HepG2 (cell line): ENCODE measurements at regions not wholly inside any gene's neighbourhood (a gene's known extent, or its start where the extent isn't known, plus 50 kb on each side); places are given as distances from the start of the nearest gene placed in this dataset.

Experiments used
- FOXJ3 ChIP-seq: sonication (generic); formaldehyde crosslinking; IDR thresholded peaks from 2 replicates; pipeline ENCODE4 v1.4.0; 2020; ENCODE audit warnings: missing genetic modification reagents, mild to moderate bottlenecking, borderline replicate concordance
- FOXM1 ChIP-seq: sonication (generic); formaldehyde crosslinking; IDR thresholded peaks from 2 replicates; pipeline ENCODE4 v1.5.0; 2020; ENCODE audit warnings: missing genetic modification reagents
- GTF2F1 ChIP-seq: fragments of 150-350 bp; IDR thresholded peaks from 2 replicates; pipeline ENCODE4 v1.6.1; 2014; ENCODE audit warnings: low read length
- STAT5B ChIP-seq: sonication (generic); formaldehyde crosslinking; IDR thresholded peaks from 2 replicates; pipeline ENCODE4 v1.4.0; 2020; ENCODE audit warnings: missing genetic modification reagents
- TF ChIP-seq, protein P1 (sequence below): sonication (generic); formaldehyde crosslinking; IDR thresholded peaks from 2 replicates; pipeline ENCODE4 v1.5.0; 2020; ENCODE audit warnings: mild to moderate bottlenecking, missing genetic modification reagents, moderate library complexity
- TF ChIP-seq, protein P2 (sequence below): sonication (generic); formaldehyde crosslinking; IDR thresholded peaks from 2 replicates; pipeline ENCODE4 v1.9.0; 2021; ENCODE audit warnings: missing genetic modification reagents, borderline replicate concordance

DNA sequence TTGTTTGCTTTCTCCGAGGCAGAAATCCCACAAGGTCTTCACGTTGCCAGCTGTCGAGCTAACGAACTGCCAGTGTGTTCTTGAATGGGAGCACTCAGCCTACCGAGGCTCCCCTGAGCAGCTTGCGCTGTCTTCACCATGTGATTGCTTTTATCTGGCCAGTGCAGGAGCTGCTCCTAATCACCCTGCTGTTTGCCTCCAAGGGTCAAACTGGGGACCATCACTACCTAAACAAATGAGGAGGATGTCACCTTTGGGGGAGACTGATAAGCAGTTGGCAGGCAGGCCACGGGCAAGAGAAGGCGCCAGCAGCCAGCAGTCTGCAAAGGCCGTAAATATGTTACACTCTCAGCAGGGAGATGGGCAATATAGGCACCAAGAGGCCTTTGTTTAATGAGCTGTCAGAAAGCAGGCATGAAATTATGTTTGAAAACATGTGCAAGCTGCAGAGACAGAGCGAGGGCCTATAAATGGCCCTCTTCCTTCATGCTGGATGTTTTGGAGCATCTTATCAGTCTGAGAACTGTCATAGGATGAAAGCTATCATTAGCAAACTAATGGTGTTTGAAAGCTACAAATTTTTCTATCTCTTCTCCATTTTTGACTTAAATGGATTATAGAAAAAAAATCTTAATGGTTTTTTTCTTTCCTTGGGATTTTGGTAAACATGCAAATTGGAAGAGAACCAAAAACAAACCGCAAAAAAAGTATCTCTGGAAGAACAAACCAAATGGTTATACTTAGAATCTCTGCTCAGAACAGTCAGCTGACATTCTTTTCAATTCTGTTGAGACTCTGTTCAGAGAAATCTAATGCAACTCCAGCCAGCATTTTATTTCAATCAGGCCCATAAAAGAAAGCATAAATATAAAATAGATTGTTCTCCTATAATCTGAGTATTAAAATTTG lies 267.3 kb upstream of the NPVF start:
- TF ChIP-seq FOXM1 (CRISPR knock-in tag) = no peak
- TF ChIP-seq, protein P1, sequence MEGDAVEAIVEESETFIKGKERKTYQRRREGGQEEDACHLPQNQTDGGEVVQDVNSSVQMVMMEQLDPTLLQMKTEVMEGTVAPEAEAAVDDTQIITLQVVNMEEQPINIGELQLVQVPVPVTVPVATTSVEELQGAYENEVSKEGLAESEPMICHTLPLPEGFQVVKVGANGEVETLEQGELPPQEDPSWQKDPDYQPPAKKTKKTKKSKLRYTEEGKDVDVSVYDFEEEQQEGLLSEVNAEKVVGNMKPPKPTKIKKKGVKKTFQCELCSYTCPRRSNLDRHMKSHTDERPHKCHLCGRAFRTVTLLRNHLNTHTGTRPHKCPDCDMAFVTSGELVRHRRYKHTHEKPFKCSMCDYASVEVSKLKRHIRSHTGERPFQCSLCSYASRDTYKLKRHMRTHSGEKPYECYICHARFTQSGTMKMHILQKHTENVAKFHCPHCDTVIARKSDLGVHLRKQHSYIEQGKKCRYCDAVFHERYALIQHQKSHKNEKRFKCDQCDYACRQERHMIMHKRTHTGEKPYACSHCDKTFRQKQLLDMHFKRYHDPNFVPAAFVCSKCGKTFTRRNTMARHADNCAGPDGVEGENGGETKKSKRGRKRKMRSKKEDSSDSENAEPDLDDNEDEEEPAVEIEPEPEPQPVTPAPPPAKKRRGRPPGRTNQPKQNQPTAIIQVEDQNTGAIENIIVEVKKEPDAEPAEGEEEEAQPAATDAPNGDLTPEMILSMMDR (CRISPR knock-in tag) = no peak
- TF ChIP-seq GTF2F1 = no peak
- TF ChIP-seq STAT5B (CRISPR knock-in tag) = no peak
- no peak for TF ChIP-seq FOXJ3 (CRISPR knock-in tag)
- TF ChIP-seq, protein P2, sequence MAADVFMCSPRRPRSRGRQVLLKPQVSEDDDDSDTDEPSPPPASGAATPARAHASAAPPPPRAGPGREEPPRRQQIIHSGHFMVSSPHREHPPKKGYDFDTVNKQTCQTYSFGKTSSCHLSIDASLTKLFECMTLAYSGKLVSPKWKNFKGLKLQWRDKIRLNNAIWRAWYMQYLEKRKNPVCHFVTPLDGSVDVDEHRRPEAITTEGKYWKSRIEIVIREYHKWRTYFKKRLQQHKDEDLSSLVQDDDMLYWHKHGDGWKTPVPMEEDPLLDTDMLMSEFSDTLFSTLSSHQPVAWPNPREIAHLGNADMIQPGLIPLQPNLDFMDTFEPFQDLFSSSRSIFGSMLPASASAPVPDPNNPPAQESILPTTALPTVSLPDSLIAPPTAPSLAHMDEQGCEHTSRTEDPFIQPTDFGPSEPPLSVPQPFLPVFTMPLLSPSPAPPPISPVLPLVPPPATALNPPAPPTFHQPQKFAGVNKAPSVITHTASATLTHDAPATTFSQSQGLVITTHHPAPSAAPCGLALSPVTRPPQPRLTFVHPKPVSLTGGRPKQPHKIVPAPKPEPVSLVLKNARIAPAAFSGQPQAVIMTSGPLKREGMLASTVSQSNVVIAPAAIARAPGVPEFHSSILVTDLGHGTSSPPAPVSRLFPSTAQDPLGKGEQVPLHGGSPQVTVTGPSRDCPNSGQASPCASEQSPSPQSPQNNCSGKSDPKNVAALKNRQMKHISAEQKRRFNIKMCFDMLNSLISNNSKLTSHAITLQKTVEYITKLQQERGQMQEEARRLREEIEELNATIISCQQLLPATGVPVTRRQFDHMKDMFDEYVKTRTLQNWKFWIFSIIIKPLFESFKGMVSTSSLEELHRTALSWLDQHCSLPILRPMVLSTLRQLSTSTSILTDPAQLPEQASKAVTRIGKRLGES (CRISPR knock-in tag) = no peak
